A673 (cell line): ENCODE measurements at regions not wholly inside any gene's neighbourhood (a gene's known extent, or its start where the extent isn't known, plus 50 kb on each side); places are given as distances from the start of the nearest gene placed in this dataset.

Experiments used
- EZH2 ChIP-seq: fragments of 200-600 bp; sonication (generic); IDR thresholded peaks from 2 replicates; pipeline ENCODE4 v1.6.1; 2017; ENCODE audit warnings: borderline replicate concordance, low read depth, mild to moderate bottlenecking, mixed read lengths, antibody characterized with exemption, low read length; ENCODE audit not compliant: poor library complexity, severe bottlenecking
- TF ChIP-seq, protein P1 (sequence below): fragments of 300-800, 200-600 bp; sonication (generic); conservative IDR thresholded peaks from 2 replicates; pipeline ENCODE4 v1.5.1; 2017; ENCODE audit warnings: low read depth, mild to moderate bottlenecking, antibody characterized with exemption, low read length, moderate library complexity, mixed read lengths

DNA sequence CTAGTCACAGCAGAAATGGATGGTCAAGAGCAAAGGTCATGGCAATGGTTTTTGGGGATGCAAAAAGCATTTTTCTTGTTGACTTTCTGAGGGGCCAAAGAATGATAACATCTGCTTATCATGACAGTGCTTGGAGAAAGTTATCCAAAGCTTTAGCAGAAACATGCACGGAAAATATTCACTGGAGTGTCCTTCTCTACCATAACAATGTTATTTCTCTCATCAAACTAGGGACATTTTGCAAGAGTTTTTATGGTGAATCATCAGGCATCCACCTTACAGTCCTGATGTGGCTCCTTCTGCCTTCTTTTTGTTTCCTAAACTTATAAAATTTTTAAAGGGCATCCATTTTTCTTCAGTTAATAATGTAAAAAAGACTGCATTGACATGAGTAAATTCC is 302.3 kb downstream of the HIVEP2 start:
- TF ChIP-seq, protein P1, sequence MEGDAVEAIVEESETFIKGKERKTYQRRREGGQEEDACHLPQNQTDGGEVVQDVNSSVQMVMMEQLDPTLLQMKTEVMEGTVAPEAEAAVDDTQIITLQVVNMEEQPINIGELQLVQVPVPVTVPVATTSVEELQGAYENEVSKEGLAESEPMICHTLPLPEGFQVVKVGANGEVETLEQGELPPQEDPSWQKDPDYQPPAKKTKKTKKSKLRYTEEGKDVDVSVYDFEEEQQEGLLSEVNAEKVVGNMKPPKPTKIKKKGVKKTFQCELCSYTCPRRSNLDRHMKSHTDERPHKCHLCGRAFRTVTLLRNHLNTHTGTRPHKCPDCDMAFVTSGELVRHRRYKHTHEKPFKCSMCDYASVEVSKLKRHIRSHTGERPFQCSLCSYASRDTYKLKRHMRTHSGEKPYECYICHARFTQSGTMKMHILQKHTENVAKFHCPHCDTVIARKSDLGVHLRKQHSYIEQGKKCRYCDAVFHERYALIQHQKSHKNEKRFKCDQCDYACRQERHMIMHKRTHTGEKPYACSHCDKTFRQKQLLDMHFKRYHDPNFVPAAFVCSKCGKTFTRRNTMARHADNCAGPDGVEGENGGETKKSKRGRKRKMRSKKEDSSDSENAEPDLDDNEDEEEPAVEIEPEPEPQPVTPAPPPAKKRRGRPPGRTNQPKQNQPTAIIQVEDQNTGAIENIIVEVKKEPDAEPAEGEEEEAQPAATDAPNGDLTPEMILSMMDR, result no peak
- TF ChIP-seq EZH2, result no peak
